HG03565 (cell line): ENCODE measurements at regions not wholly inside any gene's neighbourhood (a gene's known extent, or its start where the extent isn't known, plus 50 kb on each side); places are given as distances from the start of the nearest gene placed in this dataset.

Experiments
- ATAC-seq: cut with Tn5 transposase; IDR thresholded peaks from one replicate; pipeline ENCODE4 v1.9.1; 2021; ENCODE audit warnings: mild to moderate bottlenecking, moderate library complexity; ENCODE audit not compliant: unreplicated experiment

GRCh38 chr2:120473522-120474271 lies 127.8 kb downstream of the INHBB start:
- ATAC-seq: no peak

GRCh38 chr2:120474486-120474885 lies 128.6 kb downstream of the INHBB start:
- ATAC-seq: no peak

- no peak for ATAC-seq
These were observed 130.2 kb downstream of the INHBB start for GRCh38 chr2:120476141-120476540.

- ATAC-seq: no peak
These were observed 131.3 kb downstream of the INHBB start for GRCh38 chr2:120477198-120477597.

DNA sequence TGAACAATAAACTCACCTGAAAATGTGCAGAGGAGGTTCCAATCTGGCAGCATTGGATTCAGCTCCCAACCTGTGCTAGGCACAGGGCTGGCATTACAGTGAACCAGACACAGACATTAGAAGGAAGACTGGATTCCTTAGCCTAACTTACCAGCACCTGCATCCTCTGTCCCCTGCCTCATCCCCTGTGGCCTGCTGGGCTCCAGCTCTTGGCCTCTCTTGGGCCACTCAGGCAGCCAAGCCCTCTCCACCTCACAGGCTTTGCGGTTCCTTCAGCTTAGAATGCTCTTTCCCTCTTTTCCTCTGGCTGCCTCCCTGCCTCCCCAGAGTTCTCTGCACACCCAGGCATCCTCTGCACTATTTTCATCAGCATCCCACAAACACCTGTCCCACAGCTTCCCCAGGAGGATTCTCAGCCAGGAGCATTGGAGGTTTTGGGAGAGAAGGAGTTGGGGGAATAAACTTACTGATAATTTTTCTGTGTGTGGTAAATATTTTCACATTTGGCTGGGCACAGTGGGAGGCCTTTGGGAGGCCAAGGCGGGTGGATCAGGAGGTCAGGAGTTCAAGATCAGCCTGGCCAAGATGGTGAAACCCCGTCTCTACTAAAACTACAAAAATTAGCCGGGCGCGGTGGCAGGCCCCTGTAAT lies 132.0 kb downstream of the INHBB start:
- ATAC-seq: no peak

DNA sequence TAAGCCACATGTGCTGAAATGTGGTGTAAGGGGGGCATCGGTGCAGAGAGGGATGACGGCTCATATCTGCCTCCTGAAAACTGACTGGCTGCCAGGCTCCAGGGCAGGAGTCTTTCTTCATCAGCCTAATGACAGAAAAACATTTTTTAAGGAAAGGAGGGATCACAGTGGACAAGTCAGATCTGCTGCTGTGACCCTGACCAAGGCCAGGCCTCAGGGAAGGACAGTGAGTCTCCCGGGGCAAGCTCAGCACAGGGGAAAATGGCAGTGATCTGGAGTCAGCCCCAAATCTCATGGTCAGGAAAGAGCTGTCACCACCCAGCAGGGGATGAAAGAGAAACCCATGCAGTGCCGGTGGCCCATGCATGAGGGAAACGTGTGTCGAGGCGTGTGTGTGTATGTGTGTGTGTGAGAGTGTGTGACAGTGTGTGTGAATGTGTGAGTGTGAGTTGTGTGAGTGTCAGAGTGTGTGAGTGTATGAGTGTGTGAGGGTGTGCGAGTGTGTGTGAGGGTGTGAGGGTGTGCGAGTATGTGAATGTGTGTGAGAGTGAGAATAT lies 134.5 kb downstream of the INHBB start:
- ATAC-seq: no peak

DNA sequence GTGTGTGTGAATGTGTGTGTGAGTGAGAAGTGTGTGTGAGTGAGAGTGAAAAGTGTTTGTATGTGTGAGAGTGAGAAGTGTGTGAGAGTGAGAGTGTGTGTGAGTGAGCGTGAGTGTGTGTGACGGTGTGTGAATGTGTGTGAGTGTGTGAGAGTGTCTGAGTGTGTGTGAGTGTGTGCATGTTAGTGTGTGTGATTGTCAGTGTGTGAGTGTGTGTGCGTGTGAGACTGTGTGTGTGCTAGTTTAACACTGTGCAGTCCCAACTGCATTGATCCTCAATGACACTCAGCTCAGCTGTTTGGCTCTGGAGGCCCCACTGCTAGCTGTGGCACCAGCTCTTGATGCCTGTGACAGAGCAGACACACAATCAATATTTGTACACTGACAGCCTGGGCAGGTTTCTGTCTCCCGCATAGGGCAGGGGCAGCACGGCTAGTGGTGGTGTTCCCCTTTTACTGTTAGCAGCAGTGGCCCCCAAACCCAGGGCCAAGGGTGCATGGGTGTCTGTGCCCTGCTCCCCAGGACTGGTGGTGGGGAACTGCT lies 135.0 kb downstream of the INHBB start:
- ATAC-seq: no peak

GRCh38 chr2:120481446-120482194 lies 135.7 kb downstream of the INHBB start:
- ATAC-seq: no peak

DNA sequence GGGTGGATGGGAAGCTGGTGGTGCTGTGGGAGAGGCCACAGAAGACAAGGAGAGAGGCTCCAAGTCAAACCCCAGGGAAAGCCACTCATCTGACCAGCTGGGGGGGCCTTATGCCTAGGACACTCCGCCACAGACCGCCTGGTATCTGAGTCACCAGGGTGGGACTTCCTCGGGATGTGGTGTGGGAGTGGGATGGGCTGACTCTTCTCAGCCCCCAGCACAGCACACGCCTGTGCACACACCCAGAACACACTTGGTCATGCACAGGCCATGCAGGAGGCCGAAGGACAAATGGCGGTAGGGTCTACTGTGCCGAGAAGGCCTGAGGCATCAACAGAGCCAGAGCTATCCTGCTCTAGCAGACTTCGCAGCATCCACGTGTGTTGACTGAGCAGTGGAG lies 136.4 kb downstream of the INHBB start:
- ATAC-seq: no peak

- no peak for ATAC-seq
These were observed 137.4 kb downstream of the INHBB start for GRCh38 chr2:120483355-120483754.

DNA sequence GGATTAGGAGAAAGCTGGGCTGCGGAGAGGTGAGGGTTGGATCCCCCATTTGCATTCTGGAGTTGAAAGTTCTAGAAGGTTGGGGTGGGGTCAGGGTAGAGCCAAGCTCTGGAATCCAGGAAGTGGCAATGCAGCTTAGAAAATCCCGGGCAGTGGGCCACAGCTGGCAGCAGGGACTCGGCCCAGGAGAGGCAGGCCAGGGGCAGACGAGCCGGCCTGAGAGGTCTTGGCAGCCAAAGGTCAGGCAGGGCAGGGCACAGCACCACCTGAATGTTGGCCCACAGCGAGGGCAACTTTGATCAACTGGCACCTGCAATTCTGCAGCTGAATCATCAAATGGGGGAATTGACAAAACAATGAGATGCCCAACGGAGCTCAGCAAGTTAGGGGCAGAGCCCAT lies 139.2 kb downstream of the INHBB start:
- ATAC-seq: no peak

GRCh38 chr2:120486441-120486840 lies 140.5 kb downstream of the INHBB start:
- no peak for ATAC-seq

DNA sequence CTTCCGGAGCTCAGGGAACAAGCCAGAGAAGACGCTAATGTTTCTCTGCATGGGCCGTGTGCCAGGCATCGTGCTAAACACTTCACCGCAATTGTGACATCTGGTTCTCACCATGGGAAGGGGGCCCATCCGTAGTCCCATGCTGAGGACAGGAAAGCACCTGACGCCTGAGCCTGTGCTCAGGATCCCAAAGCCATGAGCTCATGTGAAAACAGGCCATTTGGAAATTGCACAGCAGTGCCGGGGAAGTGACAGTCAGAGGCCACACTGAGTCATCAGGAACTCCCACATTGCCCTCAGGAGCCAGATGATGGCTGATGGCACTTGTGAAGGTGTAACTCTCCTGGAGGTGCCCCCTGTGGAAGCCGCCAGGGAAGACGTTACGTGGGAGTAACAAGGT lies 141.0 kb downstream of the INHBB start:
- no peak for ATAC-seq

GRCh38 chr2:120488531-120488930 lies 142.6 kb downstream of the INHBB start:
- no peak for ATAC-seq

DNA sequence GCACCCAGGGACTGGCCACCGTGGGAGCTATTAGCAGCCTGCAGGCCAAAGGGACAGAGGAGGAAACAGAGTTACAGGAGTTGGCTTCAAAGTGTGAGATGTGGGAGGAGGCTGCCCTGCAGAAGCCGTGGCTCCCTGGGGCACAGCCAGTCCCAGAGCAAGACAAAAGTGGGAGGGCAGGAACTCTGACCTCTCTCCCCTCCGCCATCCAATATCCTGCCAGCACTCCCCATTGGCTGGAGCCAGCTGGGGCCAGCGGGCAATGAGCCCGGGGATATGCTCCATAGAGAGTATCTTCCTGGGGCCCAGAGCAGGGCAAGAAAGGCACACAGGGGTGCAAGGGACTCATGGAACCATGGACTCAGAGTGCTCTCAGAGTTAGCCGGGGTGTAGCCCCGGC lies 143.1 kb downstream of the INHBB start:
- no peak for ATAC-seq

- no peak for ATAC-seq
These were observed 144.3 kb downstream of the INHBB start for GRCh38 chr2:120490091-120490798.

GRCh38 chr2:120491111-120491625 lies 145.2 kb downstream of the INHBB start:
- no peak for ATAC-seq

DNA sequence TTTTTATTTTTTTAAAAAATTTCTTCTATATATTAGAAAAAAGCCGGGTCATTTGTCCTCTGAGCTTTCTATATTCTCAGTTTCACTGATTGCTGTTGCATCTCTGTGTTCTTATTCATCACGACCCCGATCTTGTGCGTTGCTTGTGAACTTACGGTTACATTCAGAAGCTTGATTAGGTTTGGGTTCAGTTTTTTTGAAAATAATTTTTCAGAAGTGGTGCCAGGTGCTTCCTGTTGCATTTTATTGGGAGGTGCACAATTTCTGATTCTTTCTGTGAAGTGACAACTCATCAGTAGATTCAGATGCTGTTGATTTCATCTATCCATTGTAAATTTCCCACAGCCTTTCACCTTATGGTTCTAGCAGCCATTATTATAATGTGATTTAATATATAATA lies 147.3 kb downstream of the INHBB start:
- no peak for ATAC-seq

GRCh38 chr2:120494446-120494845 lies 148.5 kb downstream of the INHBB start:
- ATAC-seq: no peak

DNA sequence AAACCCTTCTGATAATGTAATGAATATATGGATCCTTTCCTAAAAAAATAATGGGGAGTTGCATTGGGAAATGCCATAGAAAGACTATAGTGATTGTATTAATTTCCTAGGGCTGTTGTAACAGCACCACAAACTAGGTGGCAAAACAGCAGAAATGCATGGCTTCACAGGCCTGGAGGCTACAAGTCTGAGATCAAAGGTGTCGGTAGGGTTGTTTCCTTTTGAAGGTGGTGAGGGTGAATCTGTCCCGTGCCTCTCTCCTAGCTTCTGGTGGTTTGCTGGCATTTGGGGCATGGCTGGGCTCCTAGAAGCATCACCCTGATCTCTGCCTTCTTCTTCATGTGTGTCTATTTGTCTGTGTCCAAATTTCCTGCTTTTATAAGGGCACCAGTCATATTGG lies 149.7 kb downstream of the INHBB start:
- ATAC-seq: no peak

DNA sequence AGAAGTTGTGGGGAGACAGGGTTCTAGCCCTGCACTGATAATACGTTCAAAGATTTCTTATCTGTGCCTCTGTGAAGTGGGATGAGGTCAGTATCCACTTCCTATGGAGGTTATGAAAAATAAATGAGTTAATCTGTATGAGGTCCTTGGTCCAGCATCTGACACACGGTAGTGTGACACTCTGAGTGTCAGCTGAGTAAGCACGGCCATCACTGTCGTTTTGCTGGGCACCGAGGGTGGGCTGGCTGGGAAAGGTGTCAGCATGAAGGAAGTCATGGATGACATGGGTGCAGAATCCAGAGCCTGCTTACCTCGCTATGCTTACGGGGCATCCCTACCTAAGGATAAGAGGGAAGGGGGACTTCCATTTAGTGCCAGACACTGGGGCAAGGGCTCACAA lies 150.3 kb downstream of the INHBB start:
- no peak for ATAC-seq
